ENCODE measurements at regions not wholly inside any gene's neighbourhood (a gene's known extent, or its start where the extent isn't known, plus 50 kb on each side); places are given as distances from the start of the nearest gene placed in this dataset.

DNA sequence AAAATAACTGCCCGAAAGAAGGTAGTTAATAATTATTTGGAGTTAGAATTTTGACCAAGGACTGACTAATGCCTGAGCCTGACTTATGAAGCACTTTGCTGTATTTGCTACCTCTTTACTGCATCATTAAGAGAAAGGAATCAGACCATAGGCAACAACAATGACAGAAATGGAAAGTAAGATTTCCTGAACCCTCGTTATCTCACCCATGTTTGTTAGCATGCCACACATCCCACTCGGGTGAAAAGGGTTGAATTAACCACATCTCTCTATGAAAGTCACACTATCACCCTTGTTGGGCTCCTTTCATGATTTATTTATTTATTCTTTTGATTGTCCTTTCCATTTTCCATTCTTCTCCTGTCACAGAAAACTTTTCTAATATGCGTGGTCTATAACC, 59.6 kb downstream of the OLIG3 start:
- DNase-seq (ENCODE audit: low read depth): no peak

DNA sequence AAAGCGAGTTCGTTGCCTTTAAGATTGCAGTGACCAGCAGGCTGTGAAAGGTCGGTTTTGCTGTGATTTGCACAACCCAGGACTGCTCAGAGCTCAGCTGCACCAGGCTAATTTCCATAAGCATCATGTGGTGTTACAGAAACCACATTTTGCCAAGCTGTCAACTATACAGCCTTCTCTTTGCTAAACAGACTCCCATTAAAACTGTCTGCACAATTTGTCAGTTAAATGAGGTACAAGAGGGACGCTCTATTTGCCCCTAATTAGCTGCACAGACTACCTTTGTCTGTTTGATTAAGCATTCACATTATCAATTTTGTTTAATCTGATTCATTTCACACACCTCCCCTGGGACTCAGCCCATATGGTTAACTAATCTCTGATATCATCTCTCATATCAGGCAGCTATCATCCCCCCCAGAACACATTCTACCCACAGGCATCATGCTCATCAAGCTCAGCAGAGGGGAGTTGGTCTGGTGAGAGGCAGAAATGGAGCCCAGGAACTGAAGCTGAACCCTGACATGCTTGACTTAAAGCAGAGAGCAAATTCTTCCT, 62.1 kb downstream of the OLIG3 start:
- DNase-seq (ENCODE audit: low read depth): no peak

DNA sequence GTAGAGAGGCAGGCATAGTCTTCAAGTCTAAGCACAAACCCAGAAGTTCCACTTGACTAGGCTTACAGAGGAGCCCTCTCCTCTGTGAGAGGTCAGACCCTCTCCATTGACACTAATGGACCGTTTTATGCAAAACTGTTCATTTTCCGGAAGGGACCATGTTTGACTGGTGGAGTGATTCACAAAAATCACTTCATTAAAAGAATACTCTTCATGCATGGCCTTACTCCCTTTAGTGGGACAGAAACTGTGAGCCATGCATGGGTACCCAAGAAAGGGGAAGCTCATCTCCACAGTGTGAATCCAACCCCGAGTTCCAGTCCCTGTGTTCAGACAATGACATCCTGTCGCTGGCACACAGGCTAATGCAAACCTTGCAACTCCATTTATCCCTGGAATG, 63.2 kb downstream of the OLIG3 start:
- no peak for DNase-seq (ENCODE audit: low read depth)

DNA sequence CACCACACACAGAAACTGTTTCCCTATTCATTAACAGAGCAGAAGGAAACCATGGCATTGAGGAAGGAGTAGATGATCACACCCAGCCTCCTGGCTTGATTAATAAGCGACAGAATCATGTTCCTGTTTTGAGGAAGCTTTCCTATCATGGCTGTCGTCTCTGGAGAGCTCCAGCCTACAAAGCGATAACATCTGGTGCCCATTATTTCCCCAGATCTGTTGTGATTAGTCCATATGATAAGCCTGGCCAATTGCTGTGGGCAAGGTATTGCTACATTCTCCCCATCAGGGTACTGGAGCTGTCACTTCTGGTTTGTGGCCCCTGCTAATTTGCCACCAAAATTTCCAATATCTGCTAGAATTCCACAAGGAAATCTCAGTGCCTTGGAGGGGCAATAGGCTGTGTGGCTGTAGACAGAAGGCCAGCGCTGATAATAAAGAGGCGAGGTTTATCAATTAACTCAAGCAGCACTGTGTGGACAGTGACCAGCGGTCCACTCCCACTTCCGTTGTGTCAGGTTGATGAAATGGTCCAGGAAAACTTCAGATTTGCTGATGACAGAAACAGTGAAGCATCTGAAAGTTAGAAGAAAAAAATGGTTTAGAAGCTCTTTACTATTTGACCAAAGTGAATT, 66.4 kb downstream of the OLIG3 start:
- DNase-seq (ENCODE audit: low read depth): no peak

DNA sequence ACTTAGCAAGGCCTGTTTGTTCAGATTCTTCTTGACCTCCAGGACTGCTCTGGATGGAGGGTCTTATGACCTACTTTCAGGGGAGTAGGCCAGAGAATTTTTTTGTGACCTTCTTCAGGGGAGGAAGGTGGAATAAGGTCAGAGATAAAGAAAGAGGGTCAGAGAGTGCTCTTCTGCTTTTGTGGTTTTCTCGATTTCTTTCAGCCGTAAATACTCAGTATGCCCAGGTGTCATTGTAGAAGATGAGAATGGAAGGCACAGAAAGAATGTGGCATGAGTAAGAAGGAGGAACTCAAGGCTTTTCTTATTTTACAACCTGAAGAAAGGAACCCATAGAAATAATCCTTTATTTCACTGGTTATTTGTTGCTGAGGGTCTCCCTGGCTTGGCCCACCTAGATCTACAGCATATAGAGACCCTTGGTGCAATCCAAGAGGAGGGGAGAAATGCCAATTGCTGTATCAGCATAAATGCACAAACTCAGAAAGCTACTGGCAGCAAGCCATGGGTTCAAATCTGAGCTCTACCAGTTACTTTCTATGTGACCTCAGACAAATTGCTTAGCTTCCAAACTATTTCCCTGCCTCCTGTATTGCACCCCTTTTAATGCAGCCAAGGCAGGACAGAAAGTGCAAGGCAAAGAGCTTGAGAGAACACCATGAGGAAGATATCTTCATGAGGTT, 68.0 kb downstream of the OLIG3 start:
- DNase-seq (ENCODE audit: low read depth): no peak

DNA sequence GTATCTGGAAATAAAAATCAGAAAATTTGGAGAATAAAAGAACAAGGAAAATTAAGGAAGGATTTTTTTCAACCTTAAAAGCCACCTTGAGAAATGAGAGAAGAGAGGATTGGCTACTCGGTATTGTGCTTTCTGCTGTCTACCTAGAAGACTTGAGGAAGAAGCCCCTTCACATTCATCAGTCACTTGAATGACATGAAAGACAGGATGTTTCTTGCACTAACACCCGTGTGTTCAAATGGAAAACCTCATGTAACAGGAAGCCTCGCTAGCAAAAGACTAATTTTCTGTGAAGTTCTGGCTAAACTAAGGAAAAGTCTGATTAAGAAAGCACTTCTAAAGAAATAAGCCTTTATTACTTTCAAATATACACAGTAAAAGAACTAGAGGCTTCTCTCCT, 69.9 kb downstream of the OLIG3 start:
- no peak for DNase-seq (ENCODE audit: low read depth)

DNA sequence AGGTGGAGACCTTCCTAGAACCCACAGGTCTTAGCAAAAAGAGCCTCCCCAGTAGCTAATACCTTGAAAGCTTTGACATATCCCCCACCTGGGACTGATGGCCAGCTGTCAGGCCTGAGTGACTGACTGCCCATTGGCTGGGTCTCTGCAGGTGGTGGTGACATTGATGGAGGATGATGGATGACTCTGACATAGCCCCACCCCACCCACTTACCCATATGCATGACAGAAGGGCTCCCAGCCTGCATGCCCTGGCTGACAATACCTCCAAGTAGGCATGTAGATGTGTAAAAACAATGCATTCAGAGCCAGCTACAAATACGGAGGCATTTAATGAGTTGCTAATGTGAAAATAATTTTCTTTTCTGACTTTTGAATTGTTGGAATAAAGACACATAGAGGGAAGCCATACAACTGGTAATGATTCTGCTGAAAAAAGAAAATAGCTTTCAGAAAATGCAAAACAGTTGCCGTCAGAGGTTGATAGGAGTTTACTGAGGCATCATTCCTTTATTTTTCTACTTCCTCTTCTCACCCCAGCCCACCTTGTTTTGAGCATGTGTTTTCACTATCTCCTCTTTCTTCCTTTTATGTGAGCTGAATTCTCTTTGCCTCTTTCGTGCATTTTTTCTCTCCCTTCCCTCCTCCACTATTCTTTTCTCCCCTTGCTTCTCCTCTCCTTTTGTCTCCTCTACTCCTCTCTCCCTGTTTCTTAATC, 70.6 kb downstream of the OLIG3 start:
- DNase-seq (ENCODE audit: low read depth): no peak

DNA sequence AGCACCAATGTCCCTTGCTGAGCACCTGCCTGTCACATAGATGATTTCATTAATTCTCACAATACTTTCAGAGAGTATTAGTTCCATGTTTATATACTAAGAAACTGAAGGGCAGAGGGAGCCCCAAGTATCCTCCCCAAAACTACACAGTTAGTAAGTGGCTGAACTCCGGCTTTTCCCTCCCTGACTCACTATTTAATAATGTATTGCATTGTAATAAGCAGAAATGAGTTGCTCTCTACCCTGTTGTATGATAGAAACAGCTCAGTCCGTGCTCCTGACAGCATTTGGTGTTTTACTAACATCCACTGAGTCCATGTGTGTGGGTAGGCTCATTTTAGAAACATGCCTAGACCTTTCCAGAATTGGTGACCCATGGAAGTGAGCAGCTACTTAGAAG, 76.8 kb downstream of the OLIG3 start:
- DNase-seq (ENCODE audit: low read depth): no peak

DNA sequence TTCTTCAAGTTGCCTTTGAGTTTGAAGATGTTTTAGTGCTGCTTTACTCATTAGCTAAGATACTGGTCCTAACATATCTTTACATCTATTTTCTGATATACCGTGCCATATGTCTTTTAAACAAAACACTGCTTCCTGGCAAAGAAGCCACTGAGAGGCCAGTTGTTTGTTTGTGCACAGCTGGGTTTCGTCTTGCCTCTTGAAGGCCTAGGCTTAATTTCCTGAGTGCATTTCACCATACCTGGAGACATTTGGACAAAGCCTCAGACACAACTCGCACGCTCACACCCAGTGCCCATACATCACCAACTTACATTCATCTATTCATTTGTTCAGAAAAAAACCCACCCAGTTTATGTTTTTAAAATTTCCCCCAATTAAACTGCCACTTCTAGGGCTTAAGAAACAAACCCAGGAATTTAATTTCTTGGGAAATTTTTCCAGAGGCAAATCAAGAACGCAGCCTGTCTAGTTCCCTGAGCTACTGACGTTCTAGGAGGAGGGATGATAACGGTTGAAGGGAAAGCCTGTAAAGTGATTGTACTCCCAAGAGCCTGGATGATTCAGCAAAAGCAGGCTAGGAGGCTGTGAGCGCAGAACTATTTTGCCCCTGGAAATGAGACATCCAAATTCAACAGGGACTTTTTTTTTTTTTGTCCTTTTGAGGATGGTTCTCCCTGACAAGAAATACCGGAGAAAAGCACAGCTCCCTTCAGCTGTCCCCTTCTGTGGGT, 77.7 kb downstream of the OLIG3 start:
- DNase-seq (ENCODE audit: low read depth): no peak

DNA sequence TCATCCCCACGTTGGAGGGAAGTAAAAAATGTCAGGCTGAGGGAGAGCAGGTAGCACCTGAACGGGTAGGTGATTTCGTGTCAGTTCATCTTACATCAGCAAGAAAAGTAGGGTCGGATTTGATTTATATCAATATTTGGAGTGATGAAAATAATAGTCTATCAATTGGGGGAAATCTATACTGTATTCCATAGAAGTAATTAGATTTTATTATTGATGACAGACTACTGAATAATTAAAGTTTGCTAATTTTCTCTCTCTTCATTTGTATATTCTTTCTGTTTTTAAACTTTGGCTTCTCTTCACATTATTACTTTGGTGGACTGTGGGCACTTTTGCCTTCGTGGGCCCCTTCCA, 78.4 kb downstream of the OLIG3 start:
- DNase-seq (ENCODE audit: low read depth): no peak

DNA sequence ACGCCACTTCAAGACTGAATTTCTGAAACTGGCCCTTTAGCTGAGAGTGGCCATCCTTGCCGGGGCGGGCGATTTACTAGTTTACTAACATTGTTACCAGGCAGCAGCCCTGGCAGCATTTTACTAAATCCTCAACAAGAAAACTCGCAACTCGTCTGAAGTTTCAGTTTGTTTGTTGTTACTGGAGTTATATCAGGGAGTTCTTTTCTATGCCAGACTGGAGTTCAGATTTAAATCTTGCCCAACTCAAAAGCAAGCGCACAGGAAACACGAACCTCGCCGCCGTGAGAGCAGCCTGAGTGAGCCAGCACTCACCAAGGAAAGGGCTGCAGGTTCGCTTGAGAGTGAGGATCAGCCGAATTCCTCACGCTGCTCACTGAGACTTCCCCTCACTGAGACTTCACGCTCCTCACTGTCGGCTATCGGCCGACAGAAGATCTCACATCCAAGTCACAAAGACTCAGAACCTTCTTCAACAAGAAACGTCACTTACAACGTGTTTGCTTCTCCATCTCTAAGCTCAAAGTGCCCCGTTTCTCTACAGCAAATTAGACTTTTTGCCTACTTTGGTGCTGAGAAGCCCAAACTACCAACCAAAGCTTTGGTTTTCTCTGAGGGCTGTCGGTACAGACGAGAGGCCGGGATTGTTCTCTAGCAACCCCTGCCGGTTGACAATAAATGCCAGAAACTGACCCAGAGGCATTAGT, 78.9 kb downstream of the OLIG3 start:
- DNase-seq (ENCODE audit: low read depth): no peak

DNA sequence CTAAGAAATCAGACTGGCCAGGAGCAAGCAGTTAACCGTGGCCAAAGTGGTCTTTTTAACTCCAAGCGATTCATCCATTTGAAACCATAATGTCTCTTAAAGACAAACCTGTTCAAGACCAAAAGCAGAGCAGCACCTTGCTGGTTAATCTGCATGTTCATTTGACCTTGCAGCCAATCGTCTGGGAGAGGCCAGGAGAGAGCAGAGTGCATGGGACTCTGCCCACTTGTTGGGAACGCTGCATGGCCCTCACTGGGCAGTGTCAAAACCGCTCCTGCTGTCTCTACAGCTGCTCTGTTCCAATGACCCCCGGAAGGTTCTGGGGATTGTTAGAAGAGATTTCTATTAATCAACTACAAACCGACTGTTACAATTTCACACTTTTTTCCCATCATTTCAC, 79.6 kb downstream of the OLIG3 start:
- DNase-seq (ENCODE audit: low read depth): no peak

DNA sequence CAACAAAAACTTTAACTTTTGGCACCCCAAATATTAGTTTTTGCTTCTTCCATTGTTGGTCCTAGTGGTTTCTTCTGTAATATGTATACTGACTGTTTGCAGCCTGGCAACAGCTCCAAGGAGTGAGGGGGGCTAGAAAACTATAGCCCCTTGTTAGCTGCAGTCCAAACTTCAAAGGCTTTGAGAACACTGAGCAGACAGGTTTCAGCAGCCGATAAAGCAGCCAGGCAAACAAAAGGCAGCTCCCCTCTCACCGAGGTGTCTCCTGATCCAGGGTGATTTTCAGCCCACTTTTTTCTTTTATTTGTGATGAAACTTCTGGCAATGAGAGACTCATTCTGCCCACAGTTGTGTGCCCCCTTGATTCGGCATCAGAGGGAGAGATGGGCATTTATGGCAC, 80.7 kb downstream of the OLIG3 start:
- no peak for DNase-seq (ENCODE audit: low read depth)

DNA sequence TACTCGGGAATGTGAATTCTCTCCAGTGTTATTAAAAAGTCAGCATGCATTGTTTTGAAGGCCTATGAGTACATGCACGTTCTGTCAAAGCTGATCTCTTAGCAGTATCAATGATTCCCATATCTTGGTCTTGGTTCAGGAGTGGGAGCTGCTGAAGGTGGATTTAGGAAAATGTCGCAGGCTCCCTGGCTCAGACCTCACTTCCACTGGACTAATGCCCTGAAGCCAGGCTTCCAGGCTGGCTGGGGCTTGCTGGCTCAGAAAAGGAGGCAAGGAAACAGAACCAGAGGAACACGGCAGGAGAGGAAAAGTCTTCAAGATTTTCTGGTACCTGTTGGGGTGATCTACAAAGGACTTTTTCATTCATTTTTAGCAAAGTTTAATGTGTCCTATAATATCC, 81.6 kb downstream of the OLIG3 start:
- DNase-seq (ENCODE audit: low read depth): no peak

DNA sequence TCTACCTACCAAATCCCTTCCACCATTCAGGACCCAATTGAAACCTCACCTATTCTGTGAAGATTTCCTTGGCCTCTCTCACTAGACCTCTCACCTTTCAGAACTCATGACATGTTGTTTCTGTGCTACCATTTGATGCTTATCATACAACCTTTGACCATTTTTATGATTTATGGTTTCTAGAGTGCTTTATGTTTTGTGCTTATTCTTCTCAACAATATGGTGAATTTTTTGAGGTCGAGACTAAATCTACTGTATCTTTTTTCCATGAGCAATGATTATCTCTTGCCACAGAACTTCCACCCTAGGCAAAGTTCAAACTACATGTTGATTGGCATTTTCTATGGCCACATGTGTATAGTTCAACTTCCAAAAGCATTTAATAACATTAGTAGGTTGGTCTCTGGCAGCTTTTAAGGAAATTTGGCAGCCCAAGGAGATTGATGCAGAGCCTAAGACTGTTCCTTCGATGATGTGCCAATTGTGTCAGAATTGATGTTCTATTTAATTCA, 84.9 kb downstream of the OLIG3 start:
- no peak for DNase-seq (ENCODE audit: low read depth)

DNA sequence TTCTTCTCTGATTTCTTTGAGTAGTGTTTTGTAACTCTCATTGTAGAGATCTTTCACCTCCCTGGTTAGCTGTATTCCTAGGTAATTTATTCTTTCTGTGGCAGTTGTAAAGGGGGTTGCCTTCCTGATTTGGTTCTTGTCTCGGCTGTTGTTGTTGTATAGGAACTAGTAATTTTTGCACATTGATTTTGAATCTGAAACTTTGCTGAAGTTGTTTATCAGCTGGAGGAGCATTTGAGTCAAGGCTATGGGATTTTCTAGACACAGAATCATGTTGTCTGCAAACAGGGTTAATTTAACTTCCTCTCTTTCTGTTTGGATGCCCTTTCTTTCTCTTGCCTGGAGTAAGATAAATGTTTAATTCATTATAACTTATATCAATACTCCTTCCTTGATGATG, 86.4 kb downstream of the OLIG3 start:
- no peak for DNase-seq (ENCODE audit: low read depth)

DNA sequence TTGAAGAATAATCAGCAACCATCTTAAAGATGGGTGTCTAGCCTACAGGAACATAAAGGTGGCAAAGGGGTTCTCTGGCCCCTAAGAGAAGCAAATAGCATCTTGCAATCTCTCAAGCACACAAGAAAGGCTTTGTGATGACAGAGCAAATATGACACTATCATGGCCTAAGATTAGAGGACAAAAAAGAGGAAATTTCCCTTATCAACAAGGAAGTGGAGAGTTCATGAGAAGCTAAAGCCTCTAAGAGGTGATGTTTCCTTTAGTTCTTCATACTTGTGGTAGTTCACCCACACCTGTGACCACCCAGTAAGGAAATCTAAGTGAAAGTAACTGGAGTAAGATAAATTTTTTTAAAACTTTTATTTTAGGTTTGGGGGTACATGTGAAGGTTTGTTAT, 88.4 kb downstream of the OLIG3 start:
- DNase-seq (ENCODE audit: low read depth): no peak

DNA sequence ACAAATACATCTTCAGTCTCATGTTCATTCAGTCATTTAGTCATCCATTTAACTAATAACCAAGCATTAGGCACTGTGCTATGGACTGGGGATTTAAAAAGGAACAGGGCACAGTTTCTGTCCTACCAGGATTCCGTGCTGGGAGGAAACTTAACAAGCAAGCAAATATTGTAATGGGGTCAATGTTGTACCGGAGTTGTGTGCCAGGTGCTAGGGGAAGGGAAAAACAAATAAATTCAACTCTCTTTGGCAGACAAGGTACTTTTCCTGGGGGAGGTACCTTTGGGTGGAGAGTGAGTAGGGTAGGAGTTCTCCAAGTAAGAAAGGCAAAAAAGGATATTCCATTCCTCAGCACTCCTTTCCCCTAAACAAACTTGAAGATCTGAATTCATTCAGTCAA, 90.3 kb downstream of the OLIG3 start:
- no peak for DNase-seq (ENCODE audit: low read depth)

DNA sequence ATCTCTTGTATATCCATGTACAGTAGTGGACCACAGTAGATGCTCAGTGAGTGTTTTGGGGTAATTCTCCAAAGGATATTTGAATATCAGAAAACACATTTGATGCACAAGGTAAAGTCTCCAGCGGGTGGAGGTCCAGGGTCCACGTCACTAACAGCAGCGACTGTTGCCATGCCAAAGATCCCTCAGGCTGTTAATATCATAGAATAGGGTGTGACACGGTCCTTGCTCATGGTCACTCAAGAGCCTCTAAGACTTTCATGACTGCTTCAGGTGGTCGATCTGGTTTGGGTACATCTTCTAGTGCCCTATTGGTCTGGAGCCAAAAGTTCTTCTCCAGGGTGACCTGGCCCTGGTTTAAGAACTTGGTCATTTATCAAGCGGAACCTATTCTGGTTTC, 90.8 kb downstream of the OLIG3 start:
- no peak for DNase-seq (ENCODE audit: low read depth)

DNA sequence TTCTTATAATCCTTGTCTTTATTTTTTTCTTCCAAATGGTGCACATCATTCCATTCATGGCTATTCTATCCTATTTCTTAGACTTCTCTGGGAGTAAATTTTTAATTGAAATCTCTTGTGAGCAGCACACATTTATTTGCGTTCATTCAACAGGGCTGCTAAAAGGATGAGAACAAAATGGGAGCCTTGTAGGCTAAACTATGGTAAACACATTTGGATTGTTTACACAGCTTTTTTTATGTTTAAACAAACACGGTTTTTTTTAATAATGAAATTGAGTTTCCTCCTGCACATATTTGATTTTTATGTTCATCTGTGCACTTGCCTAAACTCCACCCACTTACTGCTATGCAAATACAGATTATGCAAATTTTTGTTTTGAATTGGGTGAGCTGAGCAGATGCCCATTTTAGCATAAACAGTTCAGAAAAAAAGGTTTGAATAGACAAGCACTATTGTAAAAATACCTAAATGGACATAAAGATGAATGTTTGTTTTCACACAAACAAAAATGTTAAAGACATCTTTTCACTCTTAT, 92.0 kb downstream of the OLIG3 start:
- no peak for DNase-seq (ENCODE audit: low read depth)

DNA sequence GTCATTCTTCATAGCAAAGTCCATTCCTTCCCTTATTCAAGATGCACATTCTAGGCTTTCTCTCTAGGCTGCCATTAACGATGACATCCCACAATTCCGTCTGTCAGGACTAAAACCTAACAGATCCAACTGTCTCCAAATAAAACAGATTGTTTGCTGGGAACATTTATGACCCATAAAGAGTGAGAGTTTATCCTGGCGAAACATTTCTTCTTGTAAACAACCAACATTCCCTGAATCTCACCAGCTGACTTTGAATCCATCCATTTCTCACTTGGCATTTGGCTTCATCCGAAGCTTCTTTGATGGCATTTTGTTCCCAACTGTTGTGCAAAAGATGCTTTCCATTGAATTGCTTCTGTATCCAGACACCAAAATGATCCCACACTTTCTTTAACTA, 93.1 kb downstream of the OLIG3 start:
- no peak for DNase-seq (ENCODE audit: low read depth)
